Upper lobe of left lung (tissue), 6 donors: ENCODE measurements at regions not wholly inside any gene's neighbourhood (a gene's known extent, or its start where the extent isn't known, plus 50 kb on each side); places are given as distances from the start of the nearest gene placed in this dataset.
"Not testable (repeated sequence)": the region's sequence is repeated elsewhere in the genome, so short reads cannot be mapped to it uniquely, and the experiment has no call there.

ENCODE experiments used
- ATAC-seq, 2 donors: fragments of 200-7000 bp; cut with Tn5 transposase; one replicate each; pipeline ENCODE4 v1.9.1; 2022; ENCODE audit warnings: mild to moderate bottlenecking in 2 of 2, moderate library complexity in 2 of 2; ENCODE audit not compliant: low FRiP score in 2 of 2
- DNase-seq, 2 donors: peaks; one replicate each; pipeline ENCODE4 v3.0.0-alpha.2; 2019 to 2020
- H3K27ac ChIP-seq, 4 donors: fragments of 200-600 bp; sonication (generic); one replicate each; pipeline ENCODE4 v1.5.1; 2016 to 2019
- H3K27me3 ChIP-seq, 4 donors: fragments of 200-600 bp; sonication (generic); one replicate each; pipeline ENCODE4 v1.5.1; 2017 to 2019
- H3K36me3 ChIP-seq, 4 donors: fragments of 200-600 bp; sonication (generic); one replicate each; pipeline ENCODE4 v1.5.1; 2016 to 2019
- H3K4me1 ChIP-seq, 4 donors: fragments of 200-600 bp; sonication (generic); one replicate each; pipeline ENCODE4 v1.5.1; 2018 to 2019
- H3K4me3 ChIP-seq, 4 donors: fragments of 200-600 bp; sonication (generic); one replicate each; pipeline ENCODE4 v1.5.1; 2017 to 2019; ENCODE audit warnings: mild to moderate bottlenecking in 2 of 4, moderate library complexity in 1 of 4
- H3K9me3 ChIP-seq, 4 donors: fragments of 200-600 bp; sonication (generic); one replicate each; pipeline ENCODE4 v1.5.1; 2018 to 2019
- EP300 ChIP-seq, 4 donors: sonication (generic); formaldehyde crosslinking; IDR thresholded peaks; one replicate each; pipeline ENCODE4 v1.5.1; 2017; ENCODE audit warnings: antibody characterized with exemption in 4 of 4, control low read depth in 2 of 4
- POLR2A ChIP-seq, 4 donors: fragments of 450-650 bp; IDR thresholded peaks; one replicate each; pipeline ENCODE4 v1.5.1; 2016 to 2017; ENCODE audit warnings: antibody characterized with exemption in 4 of 4, mild to moderate bottlenecking in 2 of 4
- POLR2AphosphoS5 ChIP-seq, 2 donors: sonication (generic); formaldehyde crosslinking; IDR thresholded peaks; one replicate each; pipeline ENCODE4 v1.5.1; 2017; ENCODE audit warnings: antibody characterized with exemption in 2 of 2
- whole genome bisulfite sequencing, 2 donors: methylation state at CpG; one replicate each; pipeline ENCODE4 v1.1.5; 2017 to 2018; 5-methylcytosine and 5-hydroxymethylcytosine counted together
- TF ChIP-seq, protein P1 (sequence below), 6 experiments: fragments of 450-650 bp in 4 of 6; fragments of 200-600 bp in 2 of 6; sonication (generic) in 2 of 6; IDR thresholded peaks; one replicate each; pipeline ENCODE4 v1.5.1; 2016 to 2019; ENCODE audit warnings: antibody characterized with exemption in 6 of 6
- donor health status: DM: no; HTN: no; CAD: no; lungs with moderate emphysema.
- donor health status: DM: no; HTN: yes; CAD: no; lungs with severe emphysema.

DNA sequence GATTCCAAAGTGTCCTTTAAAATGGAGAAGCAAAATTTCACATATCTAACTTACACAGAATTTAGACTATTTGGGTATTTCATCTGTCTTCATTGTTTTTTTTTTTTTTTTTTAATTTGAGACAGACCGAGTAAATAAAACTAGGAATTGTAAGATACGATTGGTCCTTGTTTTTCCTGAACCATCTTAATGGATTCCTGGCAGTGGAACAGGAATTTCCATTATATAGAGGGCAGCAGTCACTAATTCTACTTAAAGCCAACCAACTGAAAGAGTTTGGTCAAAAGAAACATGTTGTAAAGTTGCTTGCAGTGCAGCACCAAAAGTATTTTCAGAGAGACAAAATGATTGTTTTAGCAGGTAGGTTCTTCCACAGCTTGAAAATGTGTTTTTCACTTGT is 72.5 kb upstream of the HGF start:
- H3K9me3 ChIP-seq = no peaks in the 10 kb centered on the region
- no peak for TF ChIP-seq EP300 (IDR thresholded peaks at IDR 0.05)
- TF ChIP-seq, protein P1, sequence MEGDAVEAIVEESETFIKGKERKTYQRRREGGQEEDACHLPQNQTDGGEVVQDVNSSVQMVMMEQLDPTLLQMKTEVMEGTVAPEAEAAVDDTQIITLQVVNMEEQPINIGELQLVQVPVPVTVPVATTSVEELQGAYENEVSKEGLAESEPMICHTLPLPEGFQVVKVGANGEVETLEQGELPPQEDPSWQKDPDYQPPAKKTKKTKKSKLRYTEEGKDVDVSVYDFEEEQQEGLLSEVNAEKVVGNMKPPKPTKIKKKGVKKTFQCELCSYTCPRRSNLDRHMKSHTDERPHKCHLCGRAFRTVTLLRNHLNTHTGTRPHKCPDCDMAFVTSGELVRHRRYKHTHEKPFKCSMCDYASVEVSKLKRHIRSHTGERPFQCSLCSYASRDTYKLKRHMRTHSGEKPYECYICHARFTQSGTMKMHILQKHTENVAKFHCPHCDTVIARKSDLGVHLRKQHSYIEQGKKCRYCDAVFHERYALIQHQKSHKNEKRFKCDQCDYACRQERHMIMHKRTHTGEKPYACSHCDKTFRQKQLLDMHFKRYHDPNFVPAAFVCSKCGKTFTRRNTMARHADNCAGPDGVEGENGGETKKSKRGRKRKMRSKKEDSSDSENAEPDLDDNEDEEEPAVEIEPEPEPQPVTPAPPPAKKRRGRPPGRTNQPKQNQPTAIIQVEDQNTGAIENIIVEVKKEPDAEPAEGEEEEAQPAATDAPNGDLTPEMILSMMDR (IDR thresholded peaks at IDR 0.05) = no peak
- TF ChIP-seq POLR2A (IDR thresholded peaks at IDR 0.05) = no peak
- TF ChIP-seq POLR2AphosphoS5 (IDR thresholded peaks at IDR 0.05) = no peak
- H3K27me3 ChIP-seq = no peaks in the 10 kb centered on the region
- peaks cover 0 to 6% (median 2%) of the 10 kb centered on the region in 4 donors for H3K4me1 ChIP-seq
- no peaks in the 10 kb centered on the region for H3K36me3 ChIP-seq
- no peak overlapping the region for H3K4me3 ChIP-seq
- 83% methylated on average over 2 of the region's 2 CpGs for WGBS, 2 donors
- DNase-seq (no peak), ATAC-seq (no peak)
- no peak overlapping the region for H3K27ac ChIP-seq

DNA sequence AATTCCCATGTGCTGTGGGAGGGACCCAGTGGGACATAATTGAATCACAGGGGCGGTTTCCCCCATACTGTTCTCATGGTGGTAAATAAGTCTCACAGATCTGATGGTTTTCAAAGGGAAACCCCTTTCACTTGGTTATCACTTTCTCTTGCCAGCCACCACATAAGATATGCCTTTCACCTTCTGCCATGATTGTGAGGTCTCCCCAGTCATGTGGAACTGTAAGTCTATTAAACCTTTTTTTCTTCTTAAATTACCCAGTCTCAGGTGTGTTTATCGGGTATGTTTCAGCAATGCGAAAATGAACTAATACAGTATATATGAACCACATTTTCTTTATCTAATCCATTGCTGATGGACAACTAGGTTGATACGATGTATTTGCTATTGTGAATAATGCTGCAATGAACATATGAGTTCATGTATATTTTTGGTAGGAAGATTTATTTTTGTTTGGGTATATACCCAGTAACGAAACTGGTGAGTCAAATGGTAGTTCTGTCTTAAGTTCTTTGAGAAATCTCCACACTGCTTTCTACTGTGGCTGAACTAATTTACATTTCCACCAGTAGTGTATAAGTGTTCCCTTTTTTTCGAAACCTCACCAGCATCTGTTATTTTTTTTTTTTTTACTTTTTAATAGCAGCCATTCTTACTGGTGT is 70.0 kb upstream of the HGF start:
- Histone ChIP-seq H3K4me3 (no peak overlapping the region), H3K36me3 (no peaks in the 10 kb centered on the region), H3K4me1 (no peaks in the 10 kb centered on the region), H3K27me3 (no peaks in the 10 kb centered on the region), H3K9me3 (no peaks in the 10 kb centered on the region), H3K27ac (no peak overlapping the region)
- DNase-seq (no peak), ATAC-seq (no peak)
- TF ChIP-seq POLR2A (IDR thresholded peaks at IDR 0.05) = no peak
- no peak for TF ChIP-seq POLR2AphosphoS5 (IDR thresholded peaks at IDR 0.05)
- TF ChIP-seq, protein P1 (IDR thresholded peaks at IDR 0.05) = no peak
- TF ChIP-seq EP300 (IDR thresholded peaks at IDR 0.05) = no peak
- WGBS, 2 donors = 89 to 96% methylated on average over 6 of the region's 6 CpGs

DNA sequence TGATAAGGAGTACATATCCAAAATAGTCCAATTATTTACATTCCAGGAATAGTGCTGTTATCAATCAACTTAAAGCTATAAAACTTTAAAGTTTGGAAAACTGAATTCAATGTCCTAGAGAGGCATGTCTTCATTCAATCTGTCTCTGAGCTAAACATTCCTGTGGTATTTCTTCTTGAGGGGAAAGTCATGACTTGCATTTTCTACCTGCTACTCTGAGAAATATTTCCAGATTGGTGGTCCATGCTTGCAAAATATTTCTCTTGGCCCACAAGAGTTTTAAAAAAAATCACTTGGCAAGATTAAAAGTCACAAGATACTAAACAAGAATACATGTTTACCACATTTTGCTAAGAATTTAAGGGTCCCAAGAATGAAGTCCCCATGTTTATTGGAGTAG is 63.6 kb upstream of the HGF start:
- Histone ChIP-seq H3K9me3 (peaks cover 0 to 11% (median 4%) of the 10 kb centered on the region in 4 donors), H3K4me3 (no peak overlapping the region), H3K36me3 (no peaks in the 10 kb centered on the region), H3K27ac (no peak overlapping the region), H3K4me1 (no peaks in the 10 kb centered on the region), H3K27me3 (no peaks in the 10 kb centered on the region)
- TF ChIP-seq EP300 (IDR thresholded peaks at IDR 0.05) = no peak
- TF ChIP-seq, protein P1 (IDR thresholded peaks at IDR 0.05) = no peak
- no peak for TF ChIP-seq POLR2AphosphoS5 (IDR thresholded peaks at IDR 0.05)
- no peak for TF ChIP-seq POLR2A (IDR thresholded peaks at IDR 0.05)
- DNase-seq (no peak), ATAC-seq (no peak)

DNA sequence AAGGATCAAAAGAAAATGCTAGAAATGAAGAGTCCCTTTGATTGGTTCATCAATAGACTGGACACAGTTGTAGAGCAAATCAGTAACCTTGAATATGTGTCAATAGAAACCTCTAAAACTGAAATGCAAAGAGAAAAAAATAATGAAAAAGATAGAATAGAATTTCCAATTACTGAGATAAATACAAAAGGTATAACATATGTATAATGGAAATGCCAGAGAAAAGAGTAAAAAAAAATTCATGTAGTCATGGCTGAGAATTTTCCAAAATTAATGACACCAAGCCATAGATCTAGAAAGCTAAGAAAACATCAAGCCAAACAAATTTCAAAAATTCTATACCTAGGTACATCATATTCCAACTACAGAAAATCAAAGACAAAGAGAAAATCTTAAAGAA is 62.0 kb upstream of the HGF start:
- Histone ChIP-seq H3K27me3 (no peaks in the 10 kb centered on the region), H3K4me3 (no peak overlapping the region), H3K27ac (no peak overlapping the region), H3K9me3 (peaks cover 0 to 11% (median 4%) of the 10 kb centered on the region in 4 donors), H3K36me3 (no peaks in the 10 kb centered on the region), H3K4me1 (no peaks in the 10 kb centered on the region)
- TF ChIP-seq EP300 (IDR thresholded peaks at IDR 0.05) (no peak), POLR2AphosphoS5 (IDR thresholded peaks at IDR 0.05) (no peak), POLR2A (IDR thresholded peaks at IDR 0.05) (no peak)
- TF ChIP-seq, protein P1 (IDR thresholded peaks at IDR 0.05) = no peak
- DNase-seq = no peak
- no peak for ATAC-seq

DNA sequence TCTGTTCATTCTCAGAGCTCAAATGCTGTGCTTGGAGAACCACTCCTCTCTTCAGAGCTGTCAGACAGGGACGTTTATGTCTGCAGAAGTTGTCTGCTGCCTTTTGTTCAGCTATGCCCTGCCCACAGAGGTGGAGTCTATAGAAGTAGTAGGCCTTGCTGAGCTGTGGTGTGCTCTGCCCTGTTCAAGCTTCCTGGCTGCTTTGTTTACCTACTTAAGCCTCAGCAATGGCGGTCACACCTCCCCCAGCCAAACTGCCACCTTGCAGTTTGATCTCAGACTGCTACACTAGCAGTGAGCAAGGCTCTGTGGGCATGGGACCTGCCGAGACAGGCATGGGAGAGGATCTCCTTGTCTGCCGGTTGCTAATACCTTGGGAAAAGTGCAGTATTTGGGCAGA is 59.7 kb upstream of the HGF start:
- H3K27me3 ChIP-seq, ATAC-seq, H3K36me3 ChIP-seq, H3K4me3 ChIP-seq, DNase-seq, H3K4me1 ChIP-seq, H3K27ac ChIP-seq: not testable (repeated sequence)
- H3K9me3 ChIP-seq = peaks cover 0 to 11% (median 4%) of the 10 kb centered on the region in 4 donors
- WGBS, 2 donors = 68 to 77% methylated on average over 4 of the region's 4 CpGs
